ENCODE measurements at regions not wholly inside any gene's neighbourhood (a gene's known extent, or its start where the extent isn't known, plus 50 kb on each side); places are given as distances from the start of the nearest gene placed in this dataset.

DNA sequence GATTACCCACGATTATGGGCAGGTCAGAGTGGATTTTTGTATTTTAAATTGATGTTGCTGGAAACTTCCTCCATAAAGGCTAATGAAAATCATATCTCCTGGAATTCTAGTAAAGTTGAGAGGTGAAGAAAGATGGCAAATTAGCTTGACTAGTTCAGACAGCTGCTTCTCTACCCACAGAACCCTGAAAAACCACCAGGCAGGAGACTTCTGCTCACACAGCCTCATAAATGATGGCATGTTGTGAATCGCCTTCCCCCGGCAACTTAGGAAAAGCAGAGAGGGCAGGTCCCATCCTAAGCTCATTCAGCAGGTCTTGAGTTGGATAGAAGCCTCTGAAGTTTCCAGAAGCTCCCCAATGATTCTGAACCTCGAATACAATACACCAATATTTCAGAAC is 87.6 kb upstream of the SLC7A1 start:
- Histone ChIP-seq H3K4me1 (ENCODE audit: insufficient read depth, low read length) (no peaks in the 10 kb centered on the region), H3K36me3 (ENCODE audit: insufficient read depth, low read length) (no peaks in the 10 kb centered on the region), H3K9ac (ENCODE audit: low read depth, low read length) (no peak overlapping the region), H3K9me3 (ENCODE audit: control insufficient read depth, insufficient read depth, low read length) (no peaks in the 10 kb centered on the region)

DNA sequence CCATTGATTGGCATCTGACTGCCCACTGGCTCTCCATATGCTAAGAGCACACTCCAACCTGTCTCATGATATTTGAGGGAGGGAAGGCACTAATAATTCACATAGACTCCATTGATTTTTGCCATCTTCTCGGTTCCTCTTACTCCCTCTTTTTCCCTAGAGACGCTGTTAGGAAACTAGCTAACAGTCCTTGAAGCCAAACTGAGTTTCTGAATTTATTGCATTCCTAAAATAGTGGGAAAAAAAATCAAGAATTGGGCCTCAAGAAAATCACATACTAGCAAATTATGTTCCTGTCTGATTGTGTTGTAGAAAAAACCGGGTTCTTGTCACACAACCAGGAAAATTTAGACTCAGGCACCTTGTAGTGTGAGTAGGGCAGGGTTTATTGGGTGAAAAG is 86.4 kb upstream of the SLC7A1 start:
- Histone ChIP-seq H3K9ac (ENCODE audit: low read depth, low read length) (no peak overlapping the region), H3K36me3 (ENCODE audit: insufficient read depth, low read length) (no peaks in the 10 kb centered on the region), H3K4me1 (ENCODE audit: insufficient read depth, low read length) (no peaks in the 10 kb centered on the region), H3K9me3 (ENCODE audit: control insufficient read depth, insufficient read depth, low read length) (no peaks in the 10 kb centered on the region)

DNA sequence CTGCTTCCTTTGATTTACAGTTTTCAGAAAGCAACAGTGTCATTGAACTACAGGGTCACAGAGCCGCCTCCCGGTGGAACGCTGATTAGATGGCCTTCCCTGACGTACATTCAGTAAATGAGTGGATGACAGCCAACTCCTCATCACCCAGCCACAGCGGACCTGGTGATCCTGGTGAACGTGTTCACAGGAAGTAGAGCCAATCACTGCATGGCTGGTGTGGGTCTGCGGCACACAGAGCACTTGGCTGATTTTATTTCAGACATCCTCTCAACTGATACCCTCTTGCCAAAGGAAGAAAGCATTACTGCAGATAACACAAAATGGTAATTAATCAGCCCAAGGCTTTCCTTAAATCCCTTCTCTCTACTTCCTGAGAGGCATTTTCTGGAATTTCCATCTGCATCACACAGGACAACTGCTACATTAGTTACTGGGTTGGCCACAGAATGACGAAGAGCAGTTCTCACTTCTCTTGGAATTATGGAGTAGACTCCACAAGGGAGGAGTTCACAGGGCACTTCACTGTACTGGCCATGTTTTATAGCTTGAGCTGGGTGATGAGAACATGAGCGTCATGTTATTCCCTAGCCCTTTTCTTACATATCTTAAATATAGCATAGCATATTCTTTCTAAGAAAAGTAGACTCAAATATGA is 84.0 kb upstream of the SLC7A1 start:
- Histone ChIP-seq H3K36me3 (ENCODE audit: insufficient read depth, low read length) (no peaks in the 10 kb centered on the region), H3K4me1 (ENCODE audit: insufficient read depth, low read length) (no peaks in the 10 kb centered on the region), H3K9me3 (ENCODE audit: control insufficient read depth, insufficient read depth, low read length) (no peaks in the 10 kb centered on the region), H3K9ac (ENCODE audit: low read depth, low read length) (no peak overlapping the region)

DNA sequence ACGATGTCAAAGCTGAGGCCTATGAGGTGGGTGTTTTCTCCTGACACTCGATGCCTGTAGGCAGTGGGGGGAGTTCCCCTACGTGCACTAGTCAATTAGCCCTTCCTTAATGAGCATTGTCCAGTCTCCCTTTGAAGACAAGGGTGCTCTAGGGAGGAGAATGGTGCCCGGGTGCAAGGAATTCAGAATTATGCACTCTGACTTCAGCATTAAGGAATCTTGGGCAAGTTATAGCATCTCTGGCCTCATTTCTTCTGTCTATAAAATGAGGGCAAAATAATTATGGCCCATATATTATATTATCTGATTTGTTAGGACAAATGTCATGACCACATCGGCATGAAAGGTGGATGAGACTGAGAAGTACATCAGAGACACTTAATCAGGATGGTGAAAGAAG is 82.1 kb upstream of the SLC7A1 start:
- no peak overlapping the region for H3K9ac ChIP-seq (ENCODE audit: low read depth, low read length)
- H3K9me3 ChIP-seq (ENCODE audit: control insufficient read depth, insufficient read depth, low read length), result no peaks in the 10 kb centered on the region
- no peaks in the 10 kb centered on the region for H3K4me1 ChIP-seq (ENCODE audit: insufficient read depth, low read length)
- H3K36me3 ChIP-seq (ENCODE audit: insufficient read depth, low read length), result no peaks in the 10 kb centered on the region

DNA sequence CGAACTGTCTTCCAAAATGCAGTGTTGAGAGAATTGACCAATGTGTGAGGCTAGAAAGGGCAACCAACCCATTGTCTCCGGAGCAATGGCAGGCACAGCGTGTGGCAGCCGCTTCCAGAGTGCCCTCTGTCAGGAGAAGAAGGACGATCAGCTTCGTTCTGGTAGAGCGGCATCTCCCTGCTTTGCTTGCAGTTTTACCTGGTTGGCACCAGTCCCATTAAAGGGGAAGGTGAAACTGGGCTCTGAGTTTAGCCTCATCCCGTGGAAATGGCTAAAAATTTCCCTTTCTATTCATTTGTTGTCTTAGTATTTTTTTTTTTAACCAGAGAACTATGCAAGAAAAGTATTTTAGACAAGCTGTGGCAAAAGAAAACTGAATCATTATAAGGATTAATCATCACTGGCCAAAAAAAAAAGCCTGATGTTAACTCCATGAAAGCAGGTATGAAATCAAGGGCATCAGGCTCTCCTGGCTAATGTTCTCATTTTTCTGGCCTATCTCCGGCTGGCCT is 81.5 kb upstream of the SLC7A1 start:
- Histone ChIP-seq H3K9me3 (ENCODE audit: control insufficient read depth, insufficient read depth, low read length) (no peaks in the 10 kb centered on the region), H3K36me3 (ENCODE audit: insufficient read depth, low read length) (no peaks in the 10 kb centered on the region), H3K4me1 (ENCODE audit: insufficient read depth, low read length) (no peaks in the 10 kb centered on the region), H3K9ac (ENCODE audit: low read depth, low read length) (no peak overlapping the region)

DNA sequence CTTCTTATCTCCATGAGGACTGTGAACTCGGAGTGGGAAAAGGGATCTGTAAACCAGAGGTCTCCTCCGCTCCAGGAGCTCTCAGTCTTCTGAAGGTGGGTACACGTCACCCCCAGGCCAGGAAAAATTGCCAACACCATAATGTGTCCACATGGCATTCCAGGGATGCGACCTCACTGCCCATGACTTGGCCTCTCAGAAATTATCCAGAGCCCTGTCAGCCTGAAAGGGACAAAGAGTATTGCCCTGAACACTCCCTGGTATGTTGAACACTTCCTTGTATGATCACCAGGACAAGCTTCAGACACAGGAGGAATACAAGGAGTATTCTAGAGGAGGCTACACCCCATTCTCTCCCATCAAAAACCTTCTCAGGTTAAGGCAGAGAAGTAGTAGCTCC is 81.0 kb upstream of the SLC7A1 start:
- Histone ChIP-seq H3K36me3 (ENCODE audit: insufficient read depth, low read length) (no peaks in the 10 kb centered on the region), H3K9ac (ENCODE audit: low read depth, low read length) (no peak overlapping the region), H3K4me1 (ENCODE audit: insufficient read depth, low read length) (no peaks in the 10 kb centered on the region), H3K9me3 (ENCODE audit: control insufficient read depth, insufficient read depth, low read length) (no peaks in the 10 kb centered on the region)

DNA sequence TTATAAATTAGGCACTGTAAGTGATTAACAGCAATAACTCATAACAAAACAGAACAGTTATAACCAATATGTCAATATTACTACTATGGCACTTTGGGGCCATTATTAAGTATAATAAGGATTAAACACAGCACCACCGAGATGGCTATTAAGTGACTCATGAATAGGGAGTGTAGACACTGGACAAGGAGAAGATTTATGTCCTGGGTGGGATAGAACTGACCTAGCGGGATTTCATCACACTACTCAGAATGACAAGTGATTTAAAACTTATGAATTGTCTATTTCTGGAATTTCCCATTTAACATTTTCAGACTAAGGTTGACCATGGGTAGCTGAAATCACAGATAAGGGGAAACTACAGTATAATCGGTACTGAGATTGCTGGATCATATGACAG is 79.0 kb upstream of the SLC7A1 start:
- no peaks in the 10 kb centered on the region for H3K9me3 ChIP-seq (ENCODE audit: control insufficient read depth, insufficient read depth, low read length)
- no peak overlapping the region for H3K9ac ChIP-seq (ENCODE audit: low read depth, low read length)
- H3K4me1 ChIP-seq (ENCODE audit: insufficient read depth, low read length), result no peaks in the 10 kb centered on the region
- no peaks in the 10 kb centered on the region for H3K36me3 ChIP-seq (ENCODE audit: insufficient read depth, low read length)

DNA sequence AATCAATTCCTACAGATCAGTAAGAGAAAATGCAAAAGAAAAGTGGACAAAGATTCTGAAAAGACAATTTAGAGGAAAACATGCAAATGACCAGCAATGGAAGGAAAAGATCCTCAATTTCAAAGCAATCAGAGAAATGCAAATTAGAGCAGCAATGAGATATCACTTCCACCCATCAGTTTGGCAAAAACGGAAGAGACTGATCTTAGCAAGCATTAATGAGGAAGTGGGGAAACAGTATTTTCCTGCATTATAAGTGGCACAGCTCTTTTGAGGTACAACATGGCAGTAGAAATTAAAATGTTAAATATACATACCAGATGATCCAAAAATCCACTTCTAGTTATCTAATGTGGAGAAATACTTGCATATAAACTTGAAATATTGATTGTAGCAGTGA is 69.1 kb upstream of the SLC7A1 start:
- no peak overlapping the region for H3K9ac ChIP-seq (ENCODE audit: low read depth, low read length)

DNA sequence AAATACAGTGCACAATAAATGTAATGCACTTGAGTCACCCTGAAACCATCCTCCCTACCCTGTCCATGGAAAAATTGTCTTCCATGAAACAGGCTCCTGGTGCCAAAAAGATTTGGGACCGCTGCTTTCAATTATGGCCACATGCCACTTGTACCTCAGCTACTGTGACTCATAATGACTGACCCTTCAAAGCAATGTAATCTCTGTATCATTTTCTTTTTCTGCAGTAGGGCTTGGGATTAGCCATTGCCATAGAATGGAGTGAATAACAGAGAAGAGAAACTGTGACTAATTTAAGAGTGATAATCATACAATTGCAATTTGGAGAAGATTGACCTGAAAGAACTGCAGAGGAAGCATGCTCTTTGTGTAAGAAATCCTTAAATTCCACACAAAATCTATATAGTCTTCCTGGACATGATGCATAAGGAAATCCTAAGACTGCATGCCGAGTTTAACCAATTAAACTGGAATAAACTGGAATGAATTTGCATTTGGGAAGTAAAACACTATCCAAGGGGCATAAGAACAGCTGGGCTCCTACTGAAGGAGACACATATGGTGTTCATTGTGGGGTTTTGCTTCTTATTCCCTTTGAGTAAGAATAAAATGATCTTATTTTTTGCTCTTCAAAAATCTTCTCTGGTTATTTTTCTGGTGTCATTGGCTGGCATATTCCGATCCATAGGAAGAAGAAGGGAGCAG is 59.5 kb upstream of the SLC7A1 start:
- no peak overlapping the region for H3K9ac ChIP-seq (ENCODE audit: low read depth, low read length)
- no peaks in the 10 kb centered on the region for H3K9me3 ChIP-seq (ENCODE audit: control insufficient read depth, insufficient read depth, low read length)
- H3K36me3 ChIP-seq (ENCODE audit: insufficient read depth, low read length), result no peaks in the 10 kb centered on the region
- H3K4me1 ChIP-seq (ENCODE audit: insufficient read depth, low read length), result no peaks in the 10 kb centered on the region

More for the DNA sequence above, 69.1 kb upstream of the SLC7A1 start:
- H3K9me3 ChIP-seq (ENCODE audit: control insufficient read depth, insufficient read depth, low read length), result no peaks in the 10 kb centered on the region; the same call in 1 of the 2 replicates
- H3K36me3 ChIP-seq (ENCODE audit: insufficient read depth, low read length), result no peaks in the 10 kb centered on the region
- no peaks in the 10 kb centered on the region for H3K4me1 ChIP-seq (ENCODE audit: insufficient read depth, low read length)

DNA sequence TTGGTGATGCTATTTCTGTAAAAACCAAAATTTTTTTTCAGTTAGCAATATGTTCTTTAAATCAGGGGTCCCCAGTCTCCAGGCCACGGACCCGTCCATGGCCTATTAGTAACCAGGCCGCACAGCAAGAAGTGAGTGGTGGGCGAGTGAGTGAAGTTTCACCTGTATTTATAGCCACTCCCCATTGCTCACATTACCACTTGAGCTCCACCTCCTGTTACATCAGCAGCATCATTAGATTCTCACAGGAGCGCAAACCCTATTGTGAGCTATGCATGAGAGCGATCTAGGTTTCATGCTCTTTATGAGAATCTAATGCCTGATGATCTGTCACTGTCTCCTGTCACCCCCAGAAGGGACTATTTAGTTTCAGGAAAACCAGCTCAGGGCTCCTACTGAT is 58.9 kb upstream of the SLC7A1 start:
- H3K9me3 ChIP-seq (ENCODE audit: control insufficient read depth, insufficient read depth, low read length), result no peaks in the 10 kb centered on the region
- H3K9ac ChIP-seq (ENCODE audit: low read depth, low read length), result no peak overlapping the region
- H3K4me1 ChIP-seq (ENCODE audit: insufficient read depth, low read length), result no peaks in the 10 kb centered on the region
- H3K36me3 ChIP-seq (ENCODE audit: insufficient read depth, low read length), result no peaks in the 10 kb centered on the region

DNA sequence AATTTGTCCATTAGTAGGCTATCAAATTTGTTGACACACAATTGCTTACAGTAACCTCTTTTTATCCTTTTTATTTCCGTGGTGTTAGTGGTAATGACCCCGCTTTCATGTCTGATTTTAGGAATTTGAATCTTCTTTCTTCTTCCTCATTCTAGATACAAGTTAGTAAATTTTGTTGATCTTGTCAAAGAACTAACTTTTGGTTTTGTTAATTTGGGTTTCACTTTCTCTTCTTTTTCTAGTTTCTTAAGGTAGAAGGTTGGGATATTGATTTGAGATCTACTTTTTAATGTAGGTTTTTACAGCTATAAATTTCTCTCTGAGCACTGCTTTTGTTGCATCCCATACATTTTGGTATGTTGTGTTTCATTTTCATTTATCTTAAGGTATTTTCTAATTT is 53.3 kb upstream of the SLC7A1 start:
- H3K4me1 ChIP-seq (ENCODE audit: insufficient read depth, low read length), result no peaks in the 10 kb centered on the region
- no peak overlapping the region for H3K9ac ChIP-seq (ENCODE audit: low read depth, low read length)
- no peaks in the 10 kb centered on the region for H3K9me3 ChIP-seq (ENCODE audit: control insufficient read depth, insufficient read depth, low read length)
- no peaks in the 10 kb centered on the region for H3K36me3 ChIP-seq (ENCODE audit: insufficient read depth, low read length)
